H9 (cell line): ENCODE measurements at regions not wholly inside any gene's neighbourhood (a gene's known extent, or its start where the extent isn't known, plus 50 kb on each side); places are given as distances from the start of the nearest gene placed in this dataset.

Source experiments
- DNase-seq: peaks from one replicate; pipeline ENCODE4 v3.0.0-alpha.2; 2017
- H2AFZ ChIP-seq: one replicate; pipeline ENCODE4 v1.6.1; 2013; ENCODE audit warnings: mild to moderate bottlenecking, low read length, control low read depth, moderate library complexity
- H2AK5ac ChIP-seq: 2 replicates; pipeline ENCODE4 v1.6.1; 2013; ENCODE audit warnings: low read length, control low read depth, mixed read lengths; ENCODE audit not compliant: insufficient read length
- H2BK120ac ChIP-seq: one replicate; pipeline ENCODE4 v1.6.1; 2013; ENCODE audit warnings: low read depth, mild to moderate bottlenecking, low read length, control low read depth, inconsistent platforms; ENCODE audit not compliant: poor library complexity, severe bottlenecking
- H2BK12ac ChIP-seq: 2 replicates; pipeline ENCODE4 v1.6.1; 2013; ENCODE audit warnings: low read length, control low read depth, mixed read lengths, low read depth; ENCODE audit not compliant: insufficient read length
- H2BK15ac ChIP-seq: 2 replicates; pipeline ENCODE4 v1.6.1; 2013; ENCODE audit warnings: low read depth, low read length, control low read depth
- H2BK20ac ChIP-seq: one replicate; pipeline ENCODE4 v1.6.1; 2013; ENCODE audit warnings: low read depth, mild to moderate bottlenecking, low read length, control low read depth, inconsistent platforms; ENCODE audit not compliant: poor library complexity, severe bottlenecking
- H2BK5ac ChIP-seq: 2 replicates; pipeline ENCODE4 v1.6.1; 2013; ENCODE audit warnings: low read length, control low read depth, mixed read lengths; ENCODE audit not compliant: insufficient read length
- H3K14ac ChIP-seq: 2 replicates; pipeline ENCODE4 v1.6.1; 2013; ENCODE audit warnings: low read length, control low read depth; ENCODE audit not compliant: insufficient read depth
- H3K18ac ChIP-seq: 2 replicates; pipeline ENCODE4 v1.6.1; 2013; ENCODE audit warnings: low read depth, mild to moderate bottlenecking, mixed read lengths, low read length, control low read depth; ENCODE audit not compliant: insufficient read length
- H3K23ac ChIP-seq: 2 replicates; pipeline ENCODE4 v1.6.1; 2013; ENCODE audit warnings: low read length, control low read depth, mixed read lengths, low read depth; ENCODE audit not compliant: insufficient read length
- H3K23me2 ChIP-seq: 2 replicates; pipeline ENCODE4 v1.6.1; 2013; ENCODE audit warnings: low read depth, mild to moderate bottlenecking, mixed read lengths, low read length, control low read depth; ENCODE audit not compliant: insufficient read length, poor library complexity, severe bottlenecking
- H3K27ac ChIP-seq: 2 replicates; pipeline ENCODE4 v1.5.1; 2013; ENCODE audit warnings: low read length, control low read depth, mixed read lengths, low read depth; ENCODE audit not compliant: insufficient read length
- H3K27me3 ChIP-seq: 2 replicates; pipeline ENCODE4 v1.6.1; 2013; ENCODE audit warnings: low read length, control low read depth, inconsistent platforms; ENCODE audit not compliant: insufficient read depth
- H3K4ac ChIP-seq: 2 replicates; pipeline ENCODE4 v1.6.1; 2013; ENCODE audit warnings: low read depth, mild to moderate bottlenecking, control low read depth, inconsistent platforms, low read length, moderate library complexity
- H3K4me1 ChIP-seq: 2 replicates; pipeline ENCODE4 v1.6.1; 2013; ENCODE audit warnings: low read length, control low read depth, inconsistent platforms; ENCODE audit not compliant: insufficient read depth
- H3K4me2 ChIP-seq: 2 replicates; pipeline ENCODE4 v1.6.1; 2013; ENCODE audit warnings: low read length, control low read depth, mixed read lengths; ENCODE audit not compliant: insufficient read length, insufficient read depth
- H3K56ac ChIP-seq: 2 replicates; pipeline ENCODE4 v1.6.1; 2013; ENCODE audit warnings: low read depth, mild to moderate bottlenecking, mixed read lengths, low read length, control low read depth; ENCODE audit not compliant: insufficient read length
- H3K79me1 ChIP-seq: 2 replicates; pipeline ENCODE4 v1.6.1; 2013; ENCODE audit warnings: low read depth, mild to moderate bottlenecking, moderate library complexity, low read length, control low read depth, inconsistent platforms; ENCODE audit not compliant: insufficient read depth, poor library complexity, severe bottlenecking
- H3K79me2 ChIP-seq: 2 replicates; pipeline ENCODE4 v1.6.1; 2013; ENCODE audit warnings: low read length, control low read depth, inconsistent platforms; ENCODE audit not compliant: insufficient read depth
- H3K9ac ChIP-seq: 2 replicates; pipeline ENCODE4 v1.6.1; 2013; ENCODE audit warnings: low read length, control low read depth, mixed read lengths; ENCODE audit not compliant: insufficient read length; ENCODE audit errors: extremely low read depth
- H3K9me3 ChIP-seq: one replicate; pipeline ENCODE4 v1.6.1; 2013; ENCODE audit warnings: low read depth, low read length, inconsistent platforms; ENCODE audit not compliant: control insufficient read depth
- H3T11ph ChIP-seq: one replicate; pipeline ENCODE4 v1.6.1; 2013; ENCODE audit warnings: mild to moderate bottlenecking, low read length, control low read depth, inconsistent platforms
- H4K20me1 ChIP-seq: one replicate; pipeline ENCODE4 v1.6.1; 2013; ENCODE audit not compliant: control insufficient read depth, insufficient read length, insufficient read depth
- H4K5ac ChIP-seq: 2 replicates; pipeline ENCODE4 v1.6.1; 2013; ENCODE audit warnings: low read depth, mild to moderate bottlenecking, mixed read lengths, low read length, control low read depth; ENCODE audit not compliant: insufficient read length
- H4K8ac ChIP-seq: replicated peaks from 2 replicates; pipeline ENCODE4 v1.6.1; 2013; ENCODE audit warnings: low read length, control low read depth, mixed read lengths, low read depth; ENCODE audit not compliant: insufficient read length
- H4K91ac ChIP-seq: 2 replicates; pipeline ENCODE4 v1.6.1; 2013; ENCODE audit warnings: low read depth, mild to moderate bottlenecking, moderate library complexity, mixed read lengths, low read length, control low read depth; ENCODE audit not compliant: insufficient read length
- H3K27ac Mint-ChIP-seq, 3 experiments: 2 replicates in 2 of 3; 3 replicates in 1 of 3; pipeline ENCODE4 v1.8.0; 2020 to 2021; ENCODE audit warnings: mixed read lengths in 3 of 3, mild to moderate bottlenecking in 1 of 3, moderate library complexity in 1 of 3
- H3K27me3 Mint-ChIP-seq: 2 replicates; pipeline ENCODE4 v1.8.0; 2021; ENCODE audit warnings: low read depth, mild to moderate bottlenecking, moderate library complexity, mixed read lengths
- H3K36me3 Mint-ChIP-seq, 3 experiments: 2 replicates in 2 of 3; 3 replicates in 1 of 3; pipeline ENCODE4 v1.8.0; 2020 to 2021; ENCODE audit warnings: low read depth in 3 of 3, mixed read lengths in 3 of 3; ENCODE audit not compliant: insufficient read depth in 1 of 3
- H3K4me1 Mint-ChIP-seq, 2 experiments: 2 replicates each; pipeline ENCODE4 v1.8.0; 2020; ENCODE audit warnings: mixed read lengths in 2 of 2
- H3K4me3 Mint-ChIP-seq, 2 experiments: 2 replicates in 1 of 2; 3 replicates in 1 of 2; pipeline ENCODE4 v1.8.0; 2020 to 2021; ENCODE audit warnings: mild to moderate bottlenecking in 2 of 2, mixed read lengths in 2 of 2, moderate library complexity in 1 of 2
- H3K9me3 Mint-ChIP-seq, 2 experiments: 2 replicates in 1 of 2; 3 replicates in 1 of 2; pipeline ENCODE4 v1.8.0; 2020; ENCODE audit warnings: mild to moderate bottlenecking in 2 of 2, mixed read lengths in 2 of 2, moderate library complexity in 1 of 2
- CTCF ChIP-seq: fragments of 200-600 bp; sonication (generic); conservative IDR thresholded peaks from 3 replicates; pipeline ENCODE4 v1.8.0; 2021; ENCODE audit warnings: antibody characterized with exemption, mild to moderate bottlenecking
- WGBS: extraction: QIAGEN DNeasy Blood & Tissue Kit; methylation state at CpG from one replicate; pipeline ENCODE4 v1.1.7; 2013; ENCODE audit warnings: missing lambda C conversion rate, low lambda C conversion rate, mixed read lengths; ENCODE audit not compliant: insufficient read length; ENCODE audit errors: extremely low coverage; 5-methylcytosine and 5-hydroxymethylcytosine counted together

- H2AK5ac ChIP-seq: no peak overlapping the region
- no peak overlapping the region for H3T11ph ChIP-seq
- no peaks in the 10 kb centered on the region for H3K79me1 ChIP-seq
- H4K91ac ChIP-seq: no peak overlapping the region
- Mint-ChIP-seq H3K4me3 (no peak overlapping the region; a peak in 1 of 5 replicates), H3K36me3 (no peaks in the 10 kb centered on the region), H3K4me1 (peaks cover 14 to 23% of the 10 kb centered on the region in 2 experiments), H3K27me3 (no peaks in the 10 kb centered on the region; the same call in 1 of the 2 replicates), H3K9me3 (no peaks in the 10 kb centered on the region), H3K27ac (peak overlapping the region in 2 of 3 experiments; percentile 50 to 79; a peak in 2 of 7 replicates)
- no peaks in the 10 kb centered on the region for H3K23me2 ChIP-seq
- no peak overlapping the region for H2BK120ac ChIP-seq
- H3K79me2 ChIP-seq: no peaks in the 10 kb centered on the region
- H3K27ac ChIP-seq: no peak overlapping the region
- no peak overlapping the region for H3K23ac ChIP-seq
- H2AFZ ChIP-seq: no peak overlapping the region
- H4K8ac ChIP-seq: no peak overlapping the region
- no peaks in the 10 kb centered on the region for H4K20me1 ChIP-seq
- H3K56ac ChIP-seq: no peak overlapping the region
- no peak overlapping the region for H3K14ac ChIP-seq
- no peak overlapping the region for H2BK5ac ChIP-seq
- DNase-seq: no peak
- H2BK12ac ChIP-seq: no peak overlapping the region
- no peak overlapping the region for H3K4ac ChIP-seq
- no peak overlapping the region for H2BK20ac ChIP-seq
- H3K9ac ChIP-seq: no peak overlapping the region
- H3K4me1 ChIP-seq: peaks cover 5% of the 10 kb centered on the region
- no peaks in the 10 kb centered on the region for H3K9me3 ChIP-seq
- H3K18ac ChIP-seq: peak overlapping the region; percentile 18
- no peak for TF ChIP-seq CTCF
- no peak overlapping the region for H2BK15ac ChIP-seq
- no peak overlapping the region for H3K4me2 ChIP-seq
- no peak overlapping the region for H4K5ac ChIP-seq
- no peaks in the 10 kb centered on the region for H3K27me3 ChIP-seq
- WGBS: no CpG with 5 or more reads among the region's 3 CpGs
Observed at GRCh38 chr20:50308166-50308512, 117.5 kb downstream of the CEBPB start.
